RWPE2 (cell line): ENCODE measurements at regions not wholly inside any gene's neighbourhood (a gene's known extent, or its start where the extent isn't known, plus 50 kb on each side); places are given as distances from the start of the nearest gene placed in this dataset.
A peak's percentile ranks its signal among the peaks of the same experiment; 100 is the strongest.

Source experiments
- ATAC-seq: fragments of 200-7000 bp; cut with Tn5 transposase; 3 replicates; pipeline ENCODE4 v1.9.1; 2021; ENCODE audit warnings: low read depth
- DNase-seq: peaks from one replicate; pipeline ENCODE4 v3.0.0-alpha.2; 2020; ENCODE audit warnings: low spot score
- H3K27ac ChIP-seq: fragments of 450-650 bp; 2 replicates; pipeline ENCODE4 v1.5.1; 2017; ENCODE audit warnings: mild to moderate bottlenecking; ENCODE audit not compliant: poor library complexity, severe bottlenecking
- H3K27me3 ChIP-seq: fragments of 250-450 bp; sonication (Bioruptor Pico); 2 replicates; pipeline ENCODE4 v1.5.1; 2021; ENCODE audit warnings: mild to moderate bottlenecking, moderate library complexity; ENCODE audit not compliant: insufficient read depth, poor library complexity, severe bottlenecking
- H3K36me3 ChIP-seq: fragments of 250-450 bp; sonication (Bioruptor Pico); 2 replicates; pipeline ENCODE4 v1.5.1; 2020; ENCODE audit warnings: low read depth, mild to moderate bottlenecking, moderate library complexity
- H3K4me1 ChIP-seq: fragments of 250-450 bp; sonication (Bioruptor Pico); 2 replicates; pipeline ENCODE4 v1.5.1; 2021; ENCODE audit warnings: mild to moderate bottlenecking, moderate library complexity; ENCODE audit not compliant: insufficient read depth, poor library complexity, severe bottlenecking
- H3K4me3 ChIP-seq: fragments of 250-450 bp; sonication (Bioruptor Pico); 2 replicates; pipeline ENCODE4 v1.5.1; 2021; ENCODE audit warnings: mild to moderate bottlenecking, moderate library complexity; ENCODE audit not compliant: severe bottlenecking
- H3K9me3 ChIP-seq: fragments of 250-450 bp; sonication (Bioruptor Pico); 2 replicates; pipeline ENCODE4 v1.5.1; 2021; ENCODE audit warnings: mild to moderate bottlenecking, moderate library complexity; ENCODE audit not compliant: severe bottlenecking
- CTCF ChIP-seq: fragments of 450-650 bp; IDR thresholded peaks from one replicate; pipeline ENCODE4 v1.5.1; 2017; ENCODE audit warnings: mild to moderate bottlenecking, moderate library complexity; ENCODE audit not compliant: poor library complexity, severe bottlenecking

- H3K9me3 ChIP-seq, result no peaks in the 10 kb centered on the region
- H3K36me3 ChIP-seq, result no peaks in the 10 kb centered on the region
- no peak for DNase-seq
- no peak overlapping the region for H3K27ac ChIP-seq
- H3K4me3 ChIP-seq, result no peak overlapping the region
- H3K27me3 ChIP-seq, result peaks cover 25% of the 10 kb centered on the region
- no peak for TF ChIP-seq CTCF
- ATAC-seq, result no peak
- H3K4me1 ChIP-seq, result no peaks in the 10 kb centered on the region
These were observed 127.9 kb downstream of the IRX5 start for GRCh38 chr16:55058576-55058975.

- Histone ChIP-seq H3K4me1 (no peaks in the 10 kb centered on the region), H3K27ac (no peak overlapping the region), H3K27me3 (peaks cover 25% of the 10 kb centered on the region), H3K36me3 (no peaks in the 10 kb centered on the region), H3K9me3 (no peaks in the 10 kb centered on the region), H3K4me3 (no peak overlapping the region)
- no peak for TF ChIP-seq CTCF
- ATAC-seq (no peak), DNase-seq (no peak)
These were observed 128.5 kb downstream of the IRX5 start for GRCh38 chr16:55059146-55059545.

GRCh38 chr16:55061126-55061525 is 130.5 kb downstream of the IRX5 start:
- H3K4me1 ChIP-seq, result no peaks in the 10 kb centered on the region
- H3K27me3 ChIP-seq, result peaks cover 23% of the 10 kb centered on the region
- no peak overlapping the region for H3K27ac ChIP-seq
- no peak for TF ChIP-seq CTCF
- DNase-seq (peak; percentile 17), ATAC-seq (no peak)
- H3K9me3 ChIP-seq, result no peaks in the 10 kb centered on the region
- H3K36me3 ChIP-seq, result no peaks in the 10 kb centered on the region
- H3K4me3 ChIP-seq, result no peak overlapping the region

- TF ChIP-seq CTCF, result no peak
- DNase-seq (no peak), ATAC-seq (no peak)
- Histone ChIP-seq H3K27me3 (peaks cover 10% of the 10 kb centered on the region), H3K27ac (no peak overlapping the region), H3K4me1 (no peaks in the 10 kb centered on the region), H3K9me3 (peaks cover 2% of the 10 kb centered on the region), H3K4me3 (no peak overlapping the region), H3K36me3 (no peaks in the 10 kb centered on the region)
These were observed 131.8 kb downstream of the IRX5 start for GRCh38 chr16:55062442-55062841.

GRCh38 chr16:55072976-55073375 is 142.3 kb downstream of the IRX5 start:
- ATAC-seq, result no peak
- Histone ChIP-seq H3K27ac (no peak overlapping the region), H3K4me1 (no peaks in the 10 kb centered on the region), H3K36me3 (no peaks in the 10 kb centered on the region), H3K27me3 (no peaks in the 10 kb centered on the region), H3K4me3 (no peak overlapping the region), H3K9me3 (no peaks in the 10 kb centered on the region)
- no peak for TF ChIP-seq CTCF
- no peak for DNase-seq
